HG03139 (cell line): ENCODE measurements at regions not wholly inside any gene's neighbourhood (a gene's known extent, or its start where the extent isn't known, plus 50 kb on each side); places are given as distances from the start of the nearest gene placed in this dataset.
"Not testable (repeated sequence)": the region's sequence is repeated elsewhere in the genome, so short reads cannot be mapped to it uniquely, and the experiment has no call there.

Experiments
- ATAC-seq: cut with Tn5 transposase; IDR thresholded peaks from one replicate; pipeline ENCODE4 v1.9.1; 2021; ENCODE audit not compliant: unreplicated experiment

DNA sequence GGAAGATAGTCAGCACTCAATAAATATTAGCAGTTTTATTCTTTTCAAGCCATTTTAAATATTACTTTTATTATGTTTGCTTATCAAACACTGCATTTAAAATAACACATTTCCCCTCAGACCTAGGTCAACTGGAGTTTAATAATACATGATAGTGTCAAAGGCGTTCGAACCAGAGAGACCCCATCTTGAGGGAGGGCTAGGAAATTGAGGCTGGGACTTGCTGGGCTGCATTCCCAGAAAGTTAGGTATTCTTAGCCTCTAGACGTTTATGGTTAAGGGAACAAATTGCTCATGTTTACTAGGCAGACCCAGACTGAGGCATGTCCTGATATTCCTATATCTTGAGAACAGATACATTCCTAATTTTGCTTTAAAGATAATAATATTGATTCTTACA is 426.5 kb downstream of the METTL4 start:
- no peak for ATAC-seq

DNA sequence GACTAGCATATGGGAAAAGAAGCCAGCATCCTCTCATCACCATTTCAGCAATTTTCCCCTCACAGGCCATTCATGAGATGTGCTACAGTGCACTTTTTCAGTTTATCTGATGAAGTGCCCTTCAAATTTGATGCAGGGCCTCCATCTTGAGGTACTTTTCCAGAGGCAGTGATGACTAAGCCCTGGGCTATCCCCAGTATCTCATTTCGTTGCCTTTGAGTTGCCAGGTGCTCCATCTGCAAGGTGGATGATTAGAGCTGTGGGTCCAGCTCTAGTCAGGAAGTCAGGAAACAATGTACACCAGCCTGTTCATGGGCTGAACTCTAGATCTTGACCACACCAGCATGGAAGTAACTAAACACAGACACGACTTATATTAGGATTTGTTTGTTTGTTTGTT is 425.2 kb downstream of the METTL4 start:
- ATAC-seq, result no peak

DNA sequence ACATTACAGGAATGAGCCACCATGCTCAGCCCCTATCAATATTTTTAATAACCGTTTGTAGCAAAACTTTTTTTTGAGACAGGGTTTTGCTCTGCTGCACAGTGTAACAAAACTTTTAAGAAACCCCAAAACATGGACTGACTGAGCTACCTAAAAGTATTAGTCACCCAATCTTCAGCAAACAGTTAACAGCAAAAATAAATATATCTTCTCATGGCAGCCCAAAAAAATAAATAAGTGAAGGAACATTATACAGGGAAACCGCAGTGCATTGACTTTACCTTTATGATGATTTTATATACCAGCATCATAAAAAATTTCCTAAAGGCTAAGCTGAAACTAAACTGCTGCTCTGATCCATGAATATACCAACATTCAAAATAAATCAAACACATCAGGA is 424.6 kb downstream of the METTL4 start:
- ATAC-seq, result no peak

DNA sequence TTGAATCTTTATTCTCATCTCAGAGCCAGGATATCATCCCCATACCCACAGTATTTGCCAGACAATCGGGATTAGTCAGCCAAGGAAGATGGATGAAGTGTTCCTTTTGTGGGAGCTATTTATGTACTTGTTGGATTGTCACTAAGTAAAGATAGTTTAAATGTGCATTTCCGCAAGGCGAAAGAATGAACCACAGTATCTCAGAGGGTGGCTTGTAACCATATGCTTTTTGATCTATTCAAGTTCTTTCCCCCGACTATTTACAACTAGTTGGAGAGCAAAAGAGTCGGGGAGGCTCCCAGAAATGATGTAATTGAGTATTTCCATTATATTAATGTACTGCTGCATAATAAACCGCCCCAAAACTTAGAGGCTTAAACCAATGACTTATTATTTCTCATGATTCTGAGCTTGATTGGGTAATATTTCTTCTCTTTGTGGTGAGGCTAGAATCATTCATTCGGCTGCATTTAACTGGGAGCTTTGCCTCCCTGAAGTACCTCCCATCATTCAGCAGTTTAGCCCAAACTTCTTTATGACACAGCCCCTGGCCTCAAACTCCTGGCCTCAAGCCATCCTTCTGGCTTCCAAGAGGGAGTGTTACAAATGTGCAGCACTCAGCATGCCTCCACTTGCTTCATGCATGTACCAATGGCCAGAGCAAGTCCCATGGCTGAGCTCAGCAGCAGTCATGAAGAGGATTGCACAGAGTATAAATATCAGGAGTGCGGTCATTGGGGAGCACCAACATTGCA is 423.7 kb downstream of the METTL4 start:
- no peak for ATAC-seq

DNA sequence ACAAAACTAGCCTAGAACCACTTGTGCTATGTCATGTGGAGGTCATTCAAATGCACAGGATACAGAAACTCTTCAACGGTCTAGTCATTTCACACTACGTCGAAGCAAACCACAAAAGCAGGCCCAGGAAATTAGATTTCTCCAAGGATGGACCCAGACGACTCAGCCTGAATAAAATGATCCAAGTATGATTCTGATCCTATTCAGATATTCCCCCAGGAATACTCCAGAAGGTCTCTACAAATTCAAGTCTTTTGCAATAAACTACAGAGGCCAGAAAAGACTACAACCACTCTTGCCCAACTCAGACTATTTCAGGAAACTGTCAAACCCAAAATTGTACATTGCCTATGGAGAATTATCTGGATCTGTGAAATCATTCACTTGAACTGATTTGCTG is 422.5 kb downstream of the METTL4 start:
- ATAC-seq, result no peak

DNA sequence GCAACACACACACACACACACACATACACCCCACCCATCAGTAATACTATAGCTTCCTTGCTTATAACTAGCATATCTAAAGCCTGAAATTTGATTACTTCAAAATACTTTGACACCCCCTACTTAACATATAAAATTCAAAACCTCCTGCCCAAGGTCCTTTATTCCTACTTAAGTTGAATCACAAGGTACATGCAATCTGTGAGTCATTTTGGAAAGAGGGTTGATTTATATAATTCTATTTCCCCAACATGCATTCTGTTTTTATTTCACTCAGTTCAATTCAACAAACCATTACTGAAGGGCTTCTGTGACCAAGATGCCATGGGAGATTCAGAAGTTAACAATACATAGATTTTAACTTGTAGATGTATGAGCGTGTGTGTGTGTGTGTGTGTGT is 420.7 kb downstream of the METTL4 start:
- ATAC-seq, result no peak

DNA sequence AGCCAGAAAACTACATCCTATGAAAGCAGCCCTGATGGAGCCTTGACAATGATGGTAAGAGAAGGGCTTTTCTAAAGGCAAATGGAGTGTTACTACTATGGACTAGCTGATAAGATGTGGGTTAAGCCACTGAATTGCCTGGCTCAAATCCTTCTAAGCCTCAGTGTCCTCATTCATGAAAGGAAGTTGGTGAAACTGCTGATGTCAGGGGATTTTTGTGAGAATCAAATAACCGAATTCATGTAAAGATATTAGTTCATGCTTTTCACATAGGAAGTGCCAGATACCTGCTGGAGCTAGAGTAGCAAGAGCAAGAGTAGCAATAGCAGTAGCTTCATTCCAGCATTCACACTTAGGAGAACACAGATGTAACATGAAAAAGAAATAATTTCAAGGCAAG is 417.0 kb downstream of the METTL4 start:
- ATAC-seq, result no peak

DNA sequence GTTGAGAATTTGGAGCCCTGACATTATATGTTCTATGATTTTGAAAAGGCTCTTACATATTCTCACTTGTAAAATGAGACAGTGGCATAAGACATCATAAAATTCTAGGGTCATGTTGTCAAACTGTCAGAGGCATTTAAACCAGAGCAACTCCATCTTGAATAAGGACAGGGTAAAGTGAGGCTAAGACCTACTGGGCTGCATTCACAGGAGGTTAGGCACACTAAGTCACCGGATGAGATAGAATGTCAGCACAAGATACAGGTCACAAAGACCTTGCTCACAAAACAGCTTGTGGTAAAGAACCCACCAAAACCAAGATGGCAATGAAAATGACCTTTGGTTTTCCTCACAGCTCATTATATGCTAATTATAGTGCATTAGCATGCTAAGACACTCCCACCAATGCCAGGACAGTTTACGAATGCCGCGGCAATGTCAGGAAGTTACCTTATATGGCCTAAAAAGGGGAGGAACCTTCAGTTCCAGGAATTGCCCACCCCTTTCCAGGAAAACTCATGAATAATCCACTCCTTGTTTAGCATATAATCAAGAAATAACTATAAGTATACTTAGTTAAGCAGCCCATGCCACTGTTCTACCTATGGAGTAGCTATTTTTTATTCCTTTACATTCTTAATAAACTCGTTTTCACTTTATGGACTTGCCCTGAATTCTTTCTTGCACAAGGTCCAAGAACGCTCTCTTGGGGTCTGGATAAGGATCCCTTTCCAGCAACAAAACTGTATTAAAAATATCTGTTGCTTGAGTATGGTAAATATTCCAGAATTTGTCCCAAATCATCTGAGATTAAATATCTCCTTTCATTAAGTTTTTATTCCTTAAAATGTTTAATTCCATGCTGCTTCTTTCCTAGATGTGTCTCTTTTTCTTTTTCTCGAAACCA is 406.4 kb downstream of the METTL4 start:
- ATAC-seq, result no peak

DNA sequence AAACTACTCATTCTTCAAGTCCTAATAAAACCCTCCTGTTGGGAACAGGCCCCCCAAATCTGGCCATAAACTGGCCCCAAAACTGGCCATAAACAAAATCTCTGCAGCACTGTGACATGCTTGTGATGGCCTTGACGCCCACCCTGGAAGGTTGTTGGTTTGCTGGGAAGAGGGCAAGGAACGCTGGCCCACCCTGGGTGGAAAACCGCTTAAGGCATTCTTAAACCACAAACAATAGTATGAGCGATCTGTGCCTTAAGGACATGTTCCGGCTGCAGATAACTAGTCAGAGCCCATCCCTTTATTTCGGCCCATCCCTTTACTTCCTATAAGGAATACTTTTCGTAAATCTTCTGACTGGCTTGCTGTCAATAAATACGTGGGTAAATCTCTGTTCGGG is 404.4 kb downstream of the METTL4 start:
- ATAC-seq, result not testable (repeated sequence)

DNA sequence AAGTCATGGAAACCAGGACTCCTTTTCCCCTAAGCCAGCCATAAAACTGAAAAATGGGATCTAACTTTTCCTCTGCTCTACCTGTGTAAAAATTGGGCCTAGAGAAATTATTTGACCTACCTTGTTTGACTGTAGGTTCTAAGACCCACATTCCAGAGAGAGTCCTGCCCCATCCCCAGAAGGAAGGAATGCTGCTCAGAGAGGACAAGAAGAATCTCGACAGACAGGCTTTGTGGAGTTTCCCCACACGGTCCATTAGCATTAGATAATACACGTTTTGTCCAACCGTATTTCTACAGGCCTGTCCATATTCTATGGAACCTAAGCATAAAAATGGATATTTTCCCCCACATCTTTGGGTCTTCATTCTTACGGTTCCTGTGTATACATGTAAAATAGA is 403.3 kb downstream of the METTL4 start:
- ATAC-seq, result no peak

DNA sequence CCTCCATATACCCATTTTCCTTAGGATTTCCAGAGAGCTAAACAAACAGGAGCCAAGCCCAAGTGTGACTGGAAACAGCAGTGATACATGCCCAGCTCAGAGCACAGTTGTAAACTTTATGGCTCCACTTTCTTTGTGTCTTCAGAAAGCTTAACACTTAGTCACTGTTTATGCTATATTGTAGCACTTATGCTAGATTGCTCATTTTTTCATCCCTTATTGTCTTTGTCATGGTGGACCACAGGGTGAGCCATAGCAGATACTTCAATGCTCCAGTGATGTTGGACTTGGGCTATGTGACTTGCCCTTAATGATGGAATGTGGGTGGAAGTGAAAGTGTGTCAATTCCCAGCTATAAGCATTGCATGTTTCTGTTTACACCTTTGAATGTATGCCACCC is 401.6 kb downstream of the METTL4 start:
- no peak for ATAC-seq

DNA sequence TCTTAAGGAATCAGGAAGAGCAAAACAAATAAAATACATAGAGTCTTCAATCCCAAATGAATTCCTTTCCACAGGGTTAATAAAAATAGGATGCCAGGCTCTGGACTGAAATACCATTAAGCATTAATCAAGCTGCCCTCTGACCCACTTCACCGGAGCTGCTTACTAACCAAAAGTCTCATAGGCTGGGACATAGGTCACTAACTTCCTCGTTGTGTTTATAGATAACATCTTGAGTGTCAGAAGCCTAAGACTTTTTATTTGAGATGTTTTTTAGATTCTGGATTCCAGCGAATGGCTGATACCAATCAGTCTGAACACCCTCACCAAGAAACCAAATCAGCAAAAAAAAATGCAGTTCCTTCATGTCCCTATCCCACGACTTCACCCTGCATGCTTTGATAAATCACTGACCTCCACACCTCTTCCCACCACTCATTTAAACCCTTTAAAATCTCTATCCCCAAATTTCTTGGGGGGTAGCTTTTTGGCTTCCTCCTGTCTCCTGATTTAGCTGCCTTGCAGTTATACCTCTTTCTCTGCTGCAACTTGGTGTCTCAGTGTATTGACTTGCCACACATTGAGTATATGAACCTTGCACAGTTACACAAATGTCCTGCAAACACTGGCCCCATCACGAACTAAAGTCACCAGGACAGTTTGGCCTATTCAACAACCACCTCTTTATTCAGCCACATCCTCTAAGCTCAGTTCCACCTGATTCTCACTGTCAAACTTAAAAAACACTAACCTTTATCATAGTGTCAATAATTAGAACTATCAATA is 399.3 kb downstream of the METTL4 start:
- ATAC-seq, result no peak

DNA sequence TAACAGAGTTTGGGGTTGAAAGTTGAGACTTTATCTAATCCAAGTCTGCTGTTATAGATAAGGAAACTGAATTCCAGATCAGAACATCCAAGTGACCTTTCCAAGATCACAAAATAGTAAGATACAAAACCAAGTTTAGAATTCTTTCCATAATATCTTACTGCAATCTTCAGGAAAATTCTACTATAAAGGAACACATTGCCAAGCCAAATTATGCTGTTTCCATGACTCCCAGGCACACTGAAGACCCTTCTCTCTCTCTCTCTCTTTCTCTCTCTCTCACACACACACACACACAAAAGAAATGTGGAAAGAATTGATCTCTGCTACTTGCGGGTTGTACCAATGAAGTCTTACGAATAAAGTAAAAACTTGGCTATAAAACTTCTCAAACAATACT is 398.4 kb downstream of the METTL4 start:
- ATAC-seq, result no peak

DNA sequence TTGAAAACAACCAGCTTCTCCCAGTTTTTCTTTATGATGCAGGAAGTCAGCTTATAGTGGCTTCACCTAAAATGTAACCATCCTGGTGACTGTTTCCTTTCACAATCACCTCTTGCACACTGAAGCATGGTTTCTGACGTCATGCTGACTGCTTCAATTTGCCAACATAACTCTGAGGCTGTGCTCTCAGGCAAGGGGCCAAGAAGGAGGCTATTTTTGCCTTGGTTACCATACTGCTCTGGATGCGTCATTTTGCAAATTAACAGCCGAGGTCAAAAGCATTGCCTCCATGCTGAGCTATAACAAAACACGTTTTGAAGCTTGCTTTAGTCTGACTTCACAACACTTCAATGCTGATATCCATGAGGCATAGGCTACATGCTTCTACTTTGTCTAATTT is 397.8 kb downstream of the METTL4 start:
- ATAC-seq, result no peak

DNA sequence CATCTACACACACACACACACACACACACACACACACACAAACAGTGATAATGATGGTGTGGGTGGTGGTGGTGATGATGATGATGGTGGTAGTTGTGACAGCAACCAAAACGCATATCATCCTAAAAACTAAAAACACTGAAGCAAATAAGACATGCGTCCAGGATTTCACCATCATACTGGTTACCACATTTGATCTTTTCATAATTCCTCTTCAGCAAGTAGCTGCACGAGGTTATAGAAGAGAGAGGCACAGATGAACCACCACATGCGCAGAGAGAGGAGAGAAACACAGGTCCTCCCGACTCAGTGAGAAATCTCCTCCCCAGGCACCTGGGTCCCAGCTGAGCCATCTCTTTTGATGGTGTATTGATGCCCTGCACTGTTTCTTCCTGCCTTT is 393.3 kb downstream of the METTL4 start:
- ATAC-seq, result no peak

DNA sequence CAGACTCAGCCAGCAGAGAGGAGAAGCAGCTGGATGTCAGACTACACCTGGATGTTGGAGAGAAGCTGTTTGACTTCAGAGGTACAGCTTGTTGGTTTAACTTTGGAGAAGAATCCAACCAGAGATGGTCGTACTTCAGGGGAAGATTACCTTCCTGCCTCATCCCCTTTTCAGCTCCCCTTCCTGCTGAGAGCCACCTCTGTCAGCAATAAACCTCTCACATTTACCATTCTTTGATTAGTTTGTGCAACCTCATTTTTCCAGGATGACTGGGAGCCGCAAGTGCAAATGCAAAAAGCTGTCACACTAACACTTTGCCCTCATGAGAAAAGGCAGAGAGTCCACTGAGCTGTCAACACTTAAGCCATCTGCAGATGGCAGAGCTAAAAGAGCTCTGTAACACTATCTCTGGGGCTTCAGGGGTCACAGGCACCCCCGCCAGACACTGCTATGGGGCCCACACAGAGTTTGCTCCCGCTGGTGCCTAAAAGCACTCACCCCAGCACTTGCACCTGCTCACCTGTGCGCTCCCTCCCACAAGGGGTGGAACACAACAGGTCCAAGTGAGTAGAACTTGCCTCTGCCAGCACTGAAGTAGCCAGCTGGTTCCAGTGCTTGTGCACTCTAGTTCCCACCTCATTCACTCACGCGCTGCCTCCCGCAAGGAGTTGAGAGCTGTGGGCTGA is 391.7 kb downstream of the METTL4 start:
- ATAC-seq, result no peak

DNA sequence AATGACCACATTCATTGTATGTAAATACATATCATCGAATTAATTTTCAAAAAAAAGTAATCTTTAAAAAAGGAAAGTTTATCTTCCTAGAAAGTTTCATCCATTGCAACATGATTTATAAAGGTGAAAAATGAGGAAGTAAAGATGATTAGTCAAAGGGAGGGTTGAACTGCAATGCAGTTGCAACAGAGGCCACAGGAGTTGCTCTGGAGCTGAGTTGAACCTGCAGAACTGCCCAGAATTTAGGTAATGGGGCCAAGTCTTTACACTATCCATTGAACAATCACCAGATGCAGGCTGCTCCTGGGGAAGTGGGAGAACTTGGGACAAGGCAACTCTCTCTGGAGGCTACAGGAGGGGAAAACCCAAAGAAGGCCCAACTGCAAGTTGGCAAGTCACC is 390.7 kb downstream of the METTL4 start:
- ATAC-seq, result no peak

DNA sequence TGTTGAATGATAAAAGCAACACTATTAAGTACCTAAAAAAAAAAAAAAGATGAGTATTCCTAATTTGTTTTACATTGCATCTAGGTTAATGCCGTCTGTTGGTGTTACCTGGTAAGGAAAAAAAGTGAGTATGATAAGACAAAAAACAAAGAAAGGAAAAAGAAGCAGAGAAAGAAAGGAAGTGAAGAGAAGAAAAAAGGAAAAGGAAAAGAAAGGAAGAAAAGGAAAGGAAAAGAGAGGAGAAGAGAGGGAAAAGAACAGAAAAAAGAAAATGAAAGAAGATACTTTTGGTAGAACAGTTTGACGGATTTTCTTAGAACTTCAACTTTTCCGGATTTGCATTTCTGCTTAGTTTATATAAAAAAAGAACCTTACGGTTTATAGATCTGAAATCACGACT is 387.9 kb downstream of the METTL4 start:
- no peak for ATAC-seq

DNA sequence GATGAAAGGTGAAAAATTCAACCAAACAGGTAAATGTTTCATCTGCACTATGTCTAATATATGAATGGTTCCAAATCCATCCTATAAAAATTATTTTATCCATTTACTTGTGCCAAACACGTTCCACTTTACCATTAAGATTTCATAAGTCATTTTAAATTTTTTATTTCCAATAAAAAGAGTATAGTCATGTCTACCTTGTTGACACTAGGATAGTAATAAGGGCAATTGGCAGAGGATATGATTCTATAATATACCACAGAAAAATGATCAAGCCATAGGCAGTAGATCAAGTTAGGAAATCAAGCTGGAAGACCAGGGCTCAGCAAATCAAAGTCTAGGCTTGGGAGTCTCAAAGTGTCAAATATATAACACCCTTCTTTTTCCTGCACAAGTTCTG is 384.3 kb downstream of the METTL4 start:
- no peak for ATAC-seq

DNA sequence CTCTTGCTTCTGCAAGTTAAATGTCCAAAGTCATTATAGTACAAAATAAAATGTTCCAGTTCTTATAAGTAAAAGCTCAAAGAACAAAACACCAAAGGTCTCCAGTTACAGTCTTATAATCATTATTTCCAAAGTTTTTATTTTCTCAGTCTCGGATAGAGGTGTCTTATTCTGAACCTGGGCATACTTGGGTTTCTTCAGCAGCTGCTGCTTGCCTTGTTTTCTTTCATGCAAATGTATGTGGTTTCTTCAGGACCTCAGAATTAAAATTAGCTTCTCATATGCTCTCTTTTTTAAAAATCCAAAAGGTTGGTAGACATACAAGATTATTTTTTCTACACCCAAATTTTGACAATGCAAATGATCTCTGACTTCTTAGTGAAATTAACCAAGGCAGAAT is 383.0 kb downstream of the METTL4 start:
- ATAC-seq, result no peak

DNA sequence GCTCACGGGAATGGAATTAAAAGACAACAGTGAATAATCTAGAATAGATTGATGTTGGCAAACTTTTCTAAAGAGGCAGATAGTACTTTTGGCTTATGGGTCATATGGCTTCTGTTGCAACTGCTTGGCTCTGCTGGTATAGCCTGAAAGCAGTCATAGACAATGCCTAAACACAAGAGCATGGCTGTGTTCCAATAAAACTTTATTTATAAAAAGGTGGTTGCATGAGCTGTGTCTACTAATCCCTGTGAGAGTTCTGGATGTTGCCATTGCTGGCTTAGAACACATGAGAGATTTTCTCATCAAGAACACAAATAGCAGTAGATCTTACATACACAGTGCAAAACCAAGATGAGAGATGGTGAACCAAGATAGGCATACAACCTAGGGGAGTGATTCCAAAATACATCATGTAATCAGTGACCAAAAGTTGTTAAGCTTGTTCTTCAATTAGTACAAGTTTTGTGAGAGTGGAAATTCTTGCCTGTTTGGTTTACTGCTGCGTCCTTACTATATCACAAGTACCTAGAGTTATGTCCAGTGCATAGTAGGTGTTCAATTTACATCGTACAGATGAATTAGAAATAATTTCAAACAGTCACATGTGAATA is 380.0 kb downstream of the METTL4 start:
- no peak for ATAC-seq
